Sigmoid colon (tissue), 6 donors: ENCODE measurements at regions not wholly inside any gene's neighbourhood (a gene's known extent, or its start where the extent isn't known, plus 50 kb on each side); places are given as distances from the start of the nearest gene placed in this dataset.

Source experiments
- DNase-seq: peaks from one replicate; pipeline ENCODE4 v3.0.0-alpha.2; 2019
- H3K27ac ChIP-seq, 4 donors: fragments of 200-600 bp; sonication (generic); one replicate each; pipeline ENCODE4 v1.5.1; 2016 to 2019; ENCODE audit warnings: mild to moderate bottlenecking in 1 of 4
- H3K27me3 ChIP-seq, 3 donors: fragments of 200-600 bp; sonication (generic); one replicate each; pipeline ENCODE4 v1.5.1; 2019; ENCODE audit warnings: mild to moderate bottlenecking in 1 of 3
- H3K36me3 ChIP-seq, 4 donors: fragments of 200-600 bp; sonication (generic); one replicate each; pipeline ENCODE4 v1.5.1; 2016 to 2019
- H3K4me1 ChIP-seq, 4 donors: fragments of 200-600 bp; sonication (generic); one replicate each; pipeline ENCODE4 v1.5.1; 2017 to 2019
- H3K4me3 ChIP-seq, 4 donors: fragments of 200-600 bp; sonication (generic); one replicate each; pipeline ENCODE4 v1.5.1; 2017 to 2019; ENCODE audit warnings: mild to moderate bottlenecking in 2 of 4, moderate library complexity in 1 of 4
- H3K9me3 ChIP-seq, 4 donors: fragments of 200-600 bp in 3 of 4; sonication (generic) in 3 of 4; one replicate each; pipeline versions ENCODE4 v1.5.1 to v1.6.1; 2013 to 2019
- EP300 ChIP-seq, 4 donors: sonication (generic); formaldehyde crosslinking; IDR thresholded peaks; one replicate each; pipeline ENCODE4 v1.6.1; 2017; ENCODE audit warnings: antibody characterized with exemption in 4 of 4
- POLR2A ChIP-seq, 2 donors: fragments of 450-650 bp; IDR thresholded peaks; one replicate each; pipeline ENCODE4 v1.6.1; 2016; ENCODE audit warnings: antibody characterized with exemption in 2 of 2, mild to moderate bottlenecking in 2 of 2, moderate library complexity in 2 of 2
- POLR2AphosphoS5 ChIP-seq, 4 donors: sonication (generic); formaldehyde crosslinking; IDR thresholded peaks; one replicate each; pipeline ENCODE4 v1.6.1; 2017; ENCODE audit warnings: antibody characterized with exemption in 4 of 4
- WGBS, 2 donors: extraction: QIAGEN DNeasy Blood & Tissue Kit; methylation state at CpG; one replicate each; pipeline ENCODE4 v1.1.7; 2013; 5-methylcytosine and 5-hydroxymethylcytosine counted together
- intact Hi-C: fragments of 100-400 bp; cut with DNase I; formaldehyde crosslinking; loops from one replicate; pipeline ENCODE4 v1.15.1; 2023
- TF ChIP-seq, protein P1 (sequence below), 4 experiments: fragments of 450-650 bp in 3 of 4; fragments of 200-600 bp in 1 of 4; IDR thresholded peaks; one replicate each; pipeline ENCODE4 v1.5.1; 2016 to 2019; ENCODE audit warnings: antibody characterized with exemption in 4 of 4, mild to moderate bottlenecking in 3 of 4, moderate library complexity in 2 of 4
- donor health status: healthy with polysubstance abuse.
- donor health status: healthy.

DNA sequence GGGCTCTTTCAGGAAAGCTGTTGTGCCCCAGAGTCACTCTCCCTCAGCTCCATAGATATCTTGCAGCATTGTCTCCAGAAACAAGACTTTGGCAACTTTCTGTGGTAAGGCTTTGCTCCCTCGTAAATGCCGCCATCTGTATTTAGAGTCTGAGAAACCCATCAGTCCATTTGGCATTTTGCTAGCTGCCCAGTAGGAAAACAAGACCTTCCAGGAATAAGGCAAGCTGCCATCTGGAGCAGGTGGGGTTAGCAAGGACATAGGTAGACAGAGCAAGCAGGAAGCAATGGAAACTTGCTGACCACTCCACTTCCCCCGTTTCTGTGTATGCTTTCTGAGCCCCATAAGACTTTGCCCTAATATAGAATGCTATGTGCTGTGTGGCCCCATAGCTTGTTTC is 131.9 kb downstream of the SPATA19 start:
- TF ChIP-seq, protein P1, sequence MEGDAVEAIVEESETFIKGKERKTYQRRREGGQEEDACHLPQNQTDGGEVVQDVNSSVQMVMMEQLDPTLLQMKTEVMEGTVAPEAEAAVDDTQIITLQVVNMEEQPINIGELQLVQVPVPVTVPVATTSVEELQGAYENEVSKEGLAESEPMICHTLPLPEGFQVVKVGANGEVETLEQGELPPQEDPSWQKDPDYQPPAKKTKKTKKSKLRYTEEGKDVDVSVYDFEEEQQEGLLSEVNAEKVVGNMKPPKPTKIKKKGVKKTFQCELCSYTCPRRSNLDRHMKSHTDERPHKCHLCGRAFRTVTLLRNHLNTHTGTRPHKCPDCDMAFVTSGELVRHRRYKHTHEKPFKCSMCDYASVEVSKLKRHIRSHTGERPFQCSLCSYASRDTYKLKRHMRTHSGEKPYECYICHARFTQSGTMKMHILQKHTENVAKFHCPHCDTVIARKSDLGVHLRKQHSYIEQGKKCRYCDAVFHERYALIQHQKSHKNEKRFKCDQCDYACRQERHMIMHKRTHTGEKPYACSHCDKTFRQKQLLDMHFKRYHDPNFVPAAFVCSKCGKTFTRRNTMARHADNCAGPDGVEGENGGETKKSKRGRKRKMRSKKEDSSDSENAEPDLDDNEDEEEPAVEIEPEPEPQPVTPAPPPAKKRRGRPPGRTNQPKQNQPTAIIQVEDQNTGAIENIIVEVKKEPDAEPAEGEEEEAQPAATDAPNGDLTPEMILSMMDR (IDR thresholded peaks at IDR 0.05): no peak
- TF ChIP-seq EP300 (IDR thresholded peaks at IDR 0.05): no peak
- no peak for TF ChIP-seq POLR2AphosphoS5 (IDR thresholded peaks at IDR 0.05)
- TF ChIP-seq POLR2A (IDR thresholded peaks at IDR 0.05): no peak
- H3K9me3 ChIP-seq: no peaks in the 10 kb centered on the region
- no peak overlapping the region for H3K27ac ChIP-seq
- DNase-seq: no peak
- intact Hi-C loops: no loop called here
- H3K4me3 ChIP-seq: no peak overlapping the region
- no peaks in the 10 kb centered on the region for H3K4me1 ChIP-seq
- peaks cover 0 to 14% (median 0%) of the 10 kb centered on the region in 3 donors for H3K27me3 ChIP-seq
- no peaks in the 10 kb centered on the region for H3K36me3 ChIP-seq
- WGBS, 2 donors: 86 to 89% methylated on average over 3 of the region's 3 CpGs

DNA sequence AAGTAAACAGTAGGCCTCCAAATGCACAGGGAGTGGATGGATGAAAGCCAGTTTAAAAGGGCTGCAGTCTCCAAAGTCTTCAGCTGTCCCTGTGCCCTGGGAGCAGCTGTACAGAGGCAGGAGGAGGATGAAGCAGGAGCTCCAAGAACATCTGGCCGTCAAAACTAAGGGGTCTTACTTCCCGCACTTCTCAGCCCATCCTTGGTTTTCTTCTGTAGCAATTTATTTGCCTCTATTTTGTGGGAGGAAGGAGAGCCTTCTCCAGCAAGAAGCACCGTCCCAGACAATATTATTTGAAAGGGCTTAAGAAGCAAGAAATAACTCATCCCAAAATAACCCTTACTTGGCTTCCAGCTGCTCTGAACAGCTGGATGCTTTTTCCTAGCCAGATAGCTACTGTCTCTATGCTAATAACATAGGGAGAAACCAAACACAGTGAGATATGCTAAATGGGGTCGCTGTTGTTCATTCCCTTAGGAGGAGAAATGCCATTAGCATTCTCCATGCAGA is 133.2 kb downstream of the SPATA19 start:
- Histone ChIP-seq H3K9me3 (no peaks in the 10 kb centered on the region), H3K4me1 (no peaks in the 10 kb centered on the region), H3K36me3 (no peaks in the 10 kb centered on the region), H3K27me3 (peaks cover 0 to 14% (median 0%) of the 10 kb centered on the region in 3 donors), H3K4me3 (no peak overlapping the region), H3K27ac (no peak overlapping the region)
- no peak for DNase-seq
- TF ChIP-seq POLR2A (IDR thresholded peaks at IDR 0.05) (no peak), POLR2AphosphoS5 (IDR thresholded peaks at IDR 0.05) (no peak), EP300 (IDR thresholded peaks at IDR 0.05) (no peak)
- TF ChIP-seq, protein P1 (IDR thresholded peaks at IDR 0.05): no peak
- WGBS, 2 donors: 16 to 17% methylated on average over 4 of the region's 4 CpGs
- intact Hi-C loops: no loop called here

DNA sequence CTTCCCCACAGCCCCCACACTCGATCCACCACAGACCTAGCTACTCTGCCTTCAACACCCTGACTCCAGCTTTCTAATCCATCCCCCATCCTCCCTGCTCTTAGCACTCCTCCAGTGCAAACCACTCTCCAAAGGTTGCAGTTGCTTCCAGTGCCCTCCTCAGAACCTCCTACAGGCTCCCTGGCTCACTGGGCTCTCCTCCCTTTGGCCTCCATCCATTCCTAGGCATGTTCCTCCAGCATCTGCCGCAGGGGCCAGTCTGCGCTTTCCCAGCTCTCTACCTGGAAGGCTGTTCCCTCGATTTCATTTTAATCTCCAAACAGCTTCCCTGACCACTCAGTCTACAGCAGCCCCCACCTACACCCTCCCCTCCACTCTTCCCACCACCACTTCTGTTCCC is 133.8 kb downstream of the SPATA19 start:
- Histone ChIP-seq H3K4me3 (no peak overlapping the region), H3K27me3 (peaks cover 0 to 14% (median 0%) of the 10 kb centered on the region in 3 donors), H3K4me1 (no peaks in the 10 kb centered on the region), H3K36me3 (no peaks in the 10 kb centered on the region), H3K27ac (no peak overlapping the region), H3K9me3 (no peaks in the 10 kb centered on the region)
- intact Hi-C loops: no loop called here
- TF ChIP-seq POLR2A (IDR thresholded peaks at IDR 0.05) (no peak), POLR2AphosphoS5 (IDR thresholded peaks at IDR 0.05) (no peak), EP300 (IDR thresholded peaks at IDR 0.05) (no peak)
- TF ChIP-seq, protein P1 (IDR thresholded peaks at IDR 0.05): no peak
- no peak for DNase-seq
- 29 to 40% methylated on average over 4 of the region's 4 CpGs for WGBS, 2 donors

DNA sequence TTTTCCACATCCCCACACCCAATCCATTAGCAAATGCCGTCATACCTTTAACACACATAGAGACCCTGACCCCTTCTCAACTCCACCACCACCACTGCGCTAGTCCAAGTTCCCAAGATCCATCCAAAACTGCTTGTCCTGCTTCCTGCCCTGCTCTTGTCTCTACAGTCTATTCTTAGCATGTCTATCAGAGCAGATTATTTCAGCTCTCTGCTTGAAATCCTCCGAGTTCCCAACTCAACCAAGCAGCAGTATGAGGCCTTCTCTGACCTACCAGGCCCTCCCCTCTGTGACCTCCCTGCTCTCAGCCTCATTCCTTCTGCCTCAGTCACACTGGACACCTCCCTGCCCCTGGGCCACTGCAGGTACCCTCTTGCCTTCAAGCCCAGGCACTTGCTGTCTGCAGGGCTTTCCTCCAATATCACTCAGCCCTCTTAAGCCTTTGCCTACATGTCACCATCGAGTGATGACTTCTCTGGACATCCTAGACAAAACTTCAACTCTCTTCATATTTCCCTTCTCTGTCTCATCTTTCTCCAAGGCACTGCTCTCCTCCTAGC is 134.6 kb downstream of the SPATA19 start:
- no peak overlapping the region for H3K4me3 ChIP-seq
- TF ChIP-seq POLR2AphosphoS5 (IDR thresholded peaks at IDR 0.05): no peak
- TF ChIP-seq, protein P1 (IDR thresholded peaks at IDR 0.05): no peak
- TF ChIP-seq EP300 (IDR thresholded peaks at IDR 0.05): no peak
- TF ChIP-seq POLR2A (IDR thresholded peaks at IDR 0.05): no peak
- H3K4me1 ChIP-seq: no peaks in the 10 kb centered on the region
- 73 to 81% methylated on average over 4 of the region's 4 CpGs for WGBS, 2 donors
- H3K27me3 ChIP-seq: peaks cover 0 to 14% (median 0%) of the 10 kb centered on the region in 3 donors
- H3K9me3 ChIP-seq: no peaks in the 10 kb centered on the region
- intact Hi-C loops: no loop called here
- DNase-seq: no peak
- no peaks in the 10 kb centered on the region for H3K36me3 ChIP-seq
- no peak overlapping the region for H3K27ac ChIP-seq

DNA sequence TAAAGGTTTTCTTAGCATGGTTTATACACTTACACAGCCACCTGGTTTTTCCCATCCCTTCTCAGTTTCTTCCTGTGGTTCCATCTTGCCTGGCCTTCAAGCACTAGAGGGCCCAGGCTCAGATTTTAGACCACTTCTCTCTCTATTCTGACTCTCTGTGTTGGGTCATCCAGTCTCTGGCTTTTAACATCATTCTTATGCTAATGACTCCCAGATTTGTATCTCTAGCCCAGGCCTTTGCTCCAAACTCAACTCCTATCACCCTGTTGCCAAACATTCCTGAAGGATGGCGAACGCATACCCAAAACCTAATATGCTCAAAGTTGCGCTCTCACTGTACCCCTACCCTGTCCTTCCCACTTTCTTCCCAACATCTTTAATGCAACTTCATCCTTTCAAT is 135.1 kb downstream of the SPATA19 start:
- peaks cover 0 to 10% (median 0%) of the 10 kb centered on the region in 3 donors for H3K27me3 ChIP-seq
- WGBS, 2 donors: 77 to 95% methylated on average over 3 of the region's 3 CpGs
- intact Hi-C loops: no loop called here

More for the DNA sequence above, 135.1 kb downstream of the SPATA19 start:
- Histone ChIP-seq H3K4me3 (no peak overlapping the region), H3K9me3 (no peaks in the 10 kb centered on the region), H3K36me3 (no peaks in the 10 kb centered on the region), H3K4me1 (no peaks in the 10 kb centered on the region), H3K27ac (no peak overlapping the region)
- no peak for DNase-seq
- no peak for TF ChIP-seq EP300 (IDR thresholded peaks at IDR 0.05)
- TF ChIP-seq, protein P1 (IDR thresholded peaks at IDR 0.05): no peak
- no peak for TF ChIP-seq POLR2AphosphoS5 (IDR thresholded peaks at IDR 0.05)
- TF ChIP-seq POLR2A (IDR thresholded peaks at IDR 0.05): no peak
